ENCODE measurements at regions not wholly inside any gene's neighbourhood (a gene's known extent, or its start where the extent isn't known, plus 50 kb on each side); places are given as distances from the start of the nearest gene placed in this dataset.

GRCh38 chr7:106183952-106184351 is 71.8 kb upstream of the SYPL1 start:
- no peaks in the 10 kb centered on the region for H3K9me3 Mint-ChIP-seq
- H3K27ac Mint-ChIP-seq, result no peak overlapping the region
- TF ChIP-seq CTCF (IDR thresholded peaks at IDR 0.05), result no peak
- no peaks in the 10 kb centered on the region; the same call in 1 of the 2 replicates for H3K36me3 Mint-ChIP-seq (ENCODE audit: low read depth)
- H3K4me1 Mint-ChIP-seq (ENCODE audit: low read depth), result peaks cover 2% of the 10 kb centered on the region
- H3K27me3 Mint-ChIP-seq (ENCODE audit: insufficient read depth), result peaks cover 2% of the 10 kb centered on the region; the same call in 1 of the 2 replicates
- no peak for DNase-seq
- no peak overlapping the region for H3K4me3 Mint-ChIP-seq

DNA sequence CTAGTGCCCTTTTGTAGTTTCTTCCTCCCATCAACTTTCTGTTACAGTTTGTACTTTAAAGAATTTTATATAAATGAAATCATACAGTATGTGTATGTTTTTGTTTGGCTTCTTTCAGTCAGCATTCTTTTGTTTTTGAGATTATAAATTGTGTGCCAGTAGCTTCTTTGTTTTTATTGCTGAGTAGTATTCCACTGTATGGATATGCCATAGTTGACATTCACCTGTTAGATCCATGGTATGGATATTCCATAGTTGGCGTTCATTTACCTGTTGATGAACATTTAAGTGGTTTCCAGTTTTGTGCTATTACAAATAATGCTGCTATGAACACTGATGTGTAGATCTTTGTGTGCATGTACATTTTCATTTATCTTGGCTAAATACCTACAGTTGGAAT is 70.8 kb upstream of the SYPL1 start:
- no peak overlapping the region for H3K27ac Mint-ChIP-seq
- H3K4me3 Mint-ChIP-seq, result no peak overlapping the region
- peaks cover 12% of the 10 kb centered on the region for H3K4me1 Mint-ChIP-seq (ENCODE audit: low read depth)
- no peak for DNase-seq
- peaks cover 2% of the 10 kb centered on the region; the same call in 1 of the 2 replicates for H3K27me3 Mint-ChIP-seq (ENCODE audit: insufficient read depth)
- TF ChIP-seq CTCF (IDR thresholded peaks at IDR 0.05), result no peak
- no peaks in the 10 kb centered on the region; the same call in 1 of the 2 replicates for H3K36me3 Mint-ChIP-seq (ENCODE audit: low read depth)
- H3K9me3 Mint-ChIP-seq, result no peaks in the 10 kb centered on the region

GRCh38 chr7:106181658-106182265 is 69.7 kb upstream of the SYPL1 start:
- H3K9me3 Mint-ChIP-seq, result no peaks in the 10 kb centered on the region
- no peak for DNase-seq

GRCh38 chr7:106180721-106181120 is 68.6 kb upstream of the SYPL1 start:
- Mint-ChIP-seq H3K36me3 (ENCODE audit: low read depth) (no peaks in the 10 kb centered on the region), H3K9me3 (no peaks in the 10 kb centered on the region), H3K4me1 (ENCODE audit: low read depth) (peaks cover 29% of the 10 kb centered on the region), H3K27me3 (ENCODE audit: insufficient read depth) (peaks cover 9% of the 10 kb centered on the region; the same call in 1 of the 2 replicates), H3K4me3 (no peak overlapping the region), H3K27ac (no peak overlapping the region)
- no peak for TF ChIP-seq CTCF (IDR thresholded peaks at IDR 0.05)
- DNase-seq, result no peak

More at GRCh38 chr7:106181658-106182265, 69.7 kb upstream of the SYPL1 start:
- TF ChIP-seq CTCF (IDR thresholded peaks at IDR 0.05), result no peak
- Mint-ChIP-seq H3K27ac (no peak overlapping the region), H3K4me3 (no peak overlapping the region), H3K27me3 (ENCODE audit: insufficient read depth) (peaks cover 3% of the 10 kb centered on the region; the same call in 1 of the 2 replicates), H3K36me3 (ENCODE audit: low read depth) (no peaks in the 10 kb centered on the region; the same call in 1 of the 2 replicates), H3K4me1 (ENCODE audit: low read depth) (peaks cover 24% of the 10 kb centered on the region)

GRCh38 chr7:106179256-106179655 is 67.1 kb upstream of the SYPL1 start:
- DNase-seq, result no peak
- Mint-ChIP-seq H3K36me3 (ENCODE audit: low read depth) (no peaks in the 10 kb centered on the region), H3K27me3 (ENCODE audit: insufficient read depth) (peaks cover 13% of the 10 kb centered on the region), H3K4me3 (no peak overlapping the region), H3K4me1 (ENCODE audit: low read depth) (peaks cover 29% of the 10 kb centered on the region), H3K27ac (no peak overlapping the region), H3K9me3 (no peaks in the 10 kb centered on the region)
- TF ChIP-seq CTCF (IDR thresholded peaks at IDR 0.05), result no peak
